GM03348 (cell line): ENCODE measurements at regions not wholly inside any gene's neighbourhood (a gene's known extent, or its start where the extent isn't known, plus 50 kb on each side); places are given as distances from the start of the nearest gene placed in this dataset.
"Not testable (repeated sequence)": the region's sequence is repeated elsewhere in the genome, so short reads cannot be mapped to it uniquely, and the experiment has no call there.

Experiments
- DNase-seq: peaks from one replicate; pipeline ENCODE4 v3.0.0; 2012; ENCODE audit warnings: low spot score

- no peak for DNase-seq
Observed at GRCh38 chr7:114083166-114084001, 164.6 kb upstream of the PPP1R3A start.

- DNase-seq, result no peak
Observed at GRCh38 chr7:114082642-114083165, 163.9 kb upstream of the PPP1R3A start.

GRCh38 chr7:114081606-114082425 is 163.0 kb upstream of the PPP1R3A start:
- DNase-seq, result peak; percentile 68

GRCh38 chr7:114077158-114077524 is 158.3 kb upstream of the PPP1R3A start:
- DNase-seq, result not testable (repeated sequence)

- DNase-seq, result not testable (repeated sequence)
Observed at GRCh38 chr7:114076392-114077157, 157.8 kb upstream of the PPP1R3A start.

- no peak for DNase-seq
Observed at GRCh38 chr7:114073701-114074100, 154.9 kb upstream of the PPP1R3A start.

- no peak for DNase-seq
Observed at GRCh38 chr7:114070246-114070645, 151.4 kb upstream of the PPP1R3A start.

- DNase-seq, result no peak
Observed at GRCh38 chr7:114062810-114063209, 144.0 kb upstream of the PPP1R3A start.

GRCh38 chr7:114051871-114052331 is 133.1 kb upstream of the PPP1R3A start:
- DNase-seq, result no peak

GRCh38 chr7:114050571-114050970 is 131.8 kb upstream of the PPP1R3A start:
- no peak for DNase-seq

- DNase-seq, result peak; percentile 14
Observed at GRCh38 chr7:114048386-114049235, 129.8 kb upstream of the PPP1R3A start.

GRCh38 chr7:114047889-114048288 is 129.1 kb upstream of the PPP1R3A start:
- peak; percentile 20 for DNase-seq

GRCh38 chr7:114033475-114033874 is 114.7 kb upstream of the PPP1R3A start:
- no peak for DNase-seq

- DNase-seq, result peak; percentile 35
Observed at GRCh38 chr7:114026486-114027089, 107.8 kb upstream of the PPP1R3A start.

GRCh38 chr7:114021135-114021534 is 102.3 kb upstream of the PPP1R3A start:
- no peak for DNase-seq

- no peak for DNase-seq
Observed at GRCh38 chr7:114008696-114009095, 89.9 kb upstream of the PPP1R3A start.

GRCh38 chr7:114007386-114007785 is 88.6 kb upstream of the PPP1R3A start:
- no peak for DNase-seq

- DNase-seq, result no peak
Observed at GRCh38 chr7:113998934-113999333, 80.1 kb upstream of the PPP1R3A start.

- no peak for DNase-seq
Observed at GRCh38 chr7:113996405-113996804, 77.6 kb upstream of the PPP1R3A start.

- DNase-seq, result no peak
Observed at GRCh38 chr7:113986216-113986615, 67.4 kb upstream of the PPP1R3A start.

- no peak for DNase-seq
Observed at GRCh38 chr7:113976508-113976907, 57.7 kb upstream of the PPP1R3A start.
